DND-41 (cell line): ENCODE measurements at regions not wholly inside any gene's neighbourhood (a gene's known extent, or its start where the extent isn't known, plus 50 kb on each side); places are given as distances from the start of the nearest gene placed in this dataset.

ENCODE experiments used
- EZH2 ChIP-seq: IDR thresholded peaks from 3 replicates; pipeline ENCODE4 v1.6.1; 2012; ENCODE audit warnings: borderline replicate concordance, low read depth, mild to moderate bottlenecking, moderate library complexity, low read length, inconsistent platforms; ENCODE audit not compliant: severe bottlenecking
- TF ChIP-seq, protein P1 (sequence below): IDR thresholded peaks from 2 replicates; pipeline ENCODE4 v1.5.1; 2012; ENCODE audit warnings: borderline replicate concordance, low read length, moderate library complexity, mild to moderate bottlenecking; ENCODE audit not compliant: poor library complexity, severe bottlenecking; ENCODE audit errors: extremely low read depth

DNA sequence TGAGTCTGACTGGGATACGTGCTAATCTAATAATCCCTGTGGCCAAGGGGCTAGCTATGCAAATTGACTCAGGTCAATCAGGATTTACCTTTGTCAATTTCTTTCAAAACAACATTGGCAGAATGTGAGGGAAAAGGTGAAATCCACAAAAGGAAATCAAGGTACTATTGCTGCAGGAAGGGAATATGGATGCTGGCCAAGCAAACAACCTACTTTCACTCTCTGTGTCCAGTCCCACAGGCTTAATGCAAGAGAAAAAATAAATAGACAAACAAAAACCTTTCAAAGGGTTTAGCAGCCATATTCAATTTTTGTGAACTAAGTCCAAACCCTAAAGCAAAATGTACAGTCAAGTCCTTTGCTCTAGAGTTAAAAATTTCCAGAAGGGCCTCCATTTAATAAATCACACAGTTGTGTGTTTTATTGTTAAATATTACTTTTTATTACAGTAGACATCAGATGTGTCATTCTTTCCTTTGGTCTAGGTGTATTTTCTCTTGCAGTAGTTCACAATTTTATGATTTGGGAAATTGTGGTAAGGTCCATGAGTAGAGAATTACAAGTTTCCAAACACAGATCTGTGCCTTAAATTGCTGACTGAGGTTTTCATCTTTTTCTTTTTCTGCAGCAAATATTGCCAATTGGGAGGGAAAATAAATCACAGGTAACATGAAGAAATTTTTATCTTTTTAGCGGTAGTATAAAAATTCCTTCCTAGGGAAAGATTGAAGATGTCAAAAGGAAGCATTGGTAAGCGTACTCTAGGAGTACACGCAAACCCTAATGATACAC lies 309.1 kb downstream of the DMAC1 start:
- TF ChIP-seq, protein P1, sequence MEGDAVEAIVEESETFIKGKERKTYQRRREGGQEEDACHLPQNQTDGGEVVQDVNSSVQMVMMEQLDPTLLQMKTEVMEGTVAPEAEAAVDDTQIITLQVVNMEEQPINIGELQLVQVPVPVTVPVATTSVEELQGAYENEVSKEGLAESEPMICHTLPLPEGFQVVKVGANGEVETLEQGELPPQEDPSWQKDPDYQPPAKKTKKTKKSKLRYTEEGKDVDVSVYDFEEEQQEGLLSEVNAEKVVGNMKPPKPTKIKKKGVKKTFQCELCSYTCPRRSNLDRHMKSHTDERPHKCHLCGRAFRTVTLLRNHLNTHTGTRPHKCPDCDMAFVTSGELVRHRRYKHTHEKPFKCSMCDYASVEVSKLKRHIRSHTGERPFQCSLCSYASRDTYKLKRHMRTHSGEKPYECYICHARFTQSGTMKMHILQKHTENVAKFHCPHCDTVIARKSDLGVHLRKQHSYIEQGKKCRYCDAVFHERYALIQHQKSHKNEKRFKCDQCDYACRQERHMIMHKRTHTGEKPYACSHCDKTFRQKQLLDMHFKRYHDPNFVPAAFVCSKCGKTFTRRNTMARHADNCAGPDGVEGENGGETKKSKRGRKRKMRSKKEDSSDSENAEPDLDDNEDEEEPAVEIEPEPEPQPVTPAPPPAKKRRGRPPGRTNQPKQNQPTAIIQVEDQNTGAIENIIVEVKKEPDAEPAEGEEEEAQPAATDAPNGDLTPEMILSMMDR, result no peak
- no peak for TF ChIP-seq EZH2
